HG03066 (cell line): ENCODE measurements at regions not wholly inside any gene's neighbourhood (a gene's known extent, or its start where the extent isn't known, plus 50 kb on each side); places are given as distances from the start of the nearest gene placed in this dataset.
"Not testable (repeated sequence)": the region's sequence is repeated elsewhere in the genome, so short reads cannot be mapped to it uniquely, and the experiment has no call there.

Experiments used
- ATAC-seq: cut with Tn5 transposase; IDR thresholded peaks from one replicate; pipeline ENCODE4 v1.9.1; 2021; ENCODE audit warnings: low read depth; ENCODE audit not compliant: unreplicated experiment

GRCh38 chrX:109873983-109874382, 128.9 kb upstream of the TMEM164 start:
- no peak for ATAC-seq

- ATAC-seq: no peak
Observed at GRCh38 chrX:109874548-109874947, 128.4 kb upstream of the TMEM164 start.

DNA sequence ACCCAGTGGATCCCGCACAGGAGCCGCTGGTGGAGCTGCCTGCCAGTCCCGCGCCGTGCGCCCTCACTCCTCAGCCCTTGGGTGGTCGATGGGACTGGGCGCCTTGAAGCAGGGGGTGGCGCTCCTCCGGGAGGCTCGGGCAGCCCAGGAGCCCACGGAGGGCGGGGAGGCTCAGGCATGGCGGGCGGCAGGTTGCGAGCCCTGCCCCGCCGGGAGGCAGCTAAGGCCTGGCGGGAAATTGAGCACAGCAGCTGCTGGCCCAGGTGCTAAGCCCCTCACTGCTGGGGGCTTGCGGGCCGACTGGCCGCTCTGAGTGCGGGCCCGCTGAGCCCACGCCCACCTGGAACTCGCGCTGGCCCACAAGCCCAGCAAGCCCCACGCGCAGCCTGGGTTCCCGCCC, 127.1 kb upstream of the TMEM164 start:
- no peak for ATAC-seq

DNA sequence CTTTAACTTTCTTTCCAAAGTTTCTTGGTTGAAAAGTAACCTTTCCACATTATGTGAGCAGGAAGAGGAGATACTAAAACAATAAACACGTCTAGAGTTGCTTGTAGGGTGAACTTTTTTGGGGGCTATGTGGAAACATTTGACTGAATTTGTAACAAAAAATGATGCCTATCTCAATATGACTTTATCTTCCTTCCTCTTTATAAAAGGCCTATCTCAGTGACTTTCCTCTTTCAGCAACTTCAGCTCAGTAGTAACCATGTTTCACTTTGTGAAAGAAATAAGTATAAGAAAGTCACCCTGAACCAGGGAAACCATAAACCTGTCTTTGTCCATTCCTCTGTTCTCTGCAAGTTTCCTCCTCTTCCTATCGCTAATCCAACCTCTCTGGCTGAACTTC, 124.7 kb upstream of the TMEM164 start:
- ATAC-seq: no peak

GRCh38 chrX:109879991-109880390, 122.9 kb upstream of the TMEM164 start:
- no peak for ATAC-seq

DNA sequence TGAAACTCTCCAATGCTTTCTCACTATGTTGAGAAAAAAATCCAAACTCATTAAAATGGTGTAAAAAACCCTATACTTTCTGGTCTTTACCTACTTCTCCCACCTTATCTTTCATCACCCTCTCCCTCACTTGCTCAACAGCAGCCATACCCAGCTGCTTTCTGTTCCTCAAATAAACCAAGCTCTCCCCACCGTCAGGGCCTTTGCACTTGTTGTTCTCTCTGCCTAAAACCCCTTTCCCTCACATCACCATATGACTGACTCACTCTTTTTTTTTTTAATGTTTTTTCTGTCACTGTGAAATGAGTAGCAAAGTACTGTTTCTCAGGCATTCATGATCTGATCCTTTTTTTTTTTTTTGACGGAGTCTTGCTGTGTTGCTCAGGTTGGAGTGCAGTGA, 122.3 kb upstream of the TMEM164 start:
- peak; percentile 87 for ATAC-seq

GRCh38 chrX:109886122-109886761, 116.7 kb upstream of the TMEM164 start:
- no peak for ATAC-seq

GRCh38 chrX:109889289-109890006, 113.5 kb upstream of the TMEM164 start:
- ATAC-seq: no peak

GRCh38 chrX:109890300-109890699, 112.6 kb upstream of the TMEM164 start:
- ATAC-seq: no peak

- peak; percentile 48 for ATAC-seq
Observed at GRCh38 chrX:109890910-109891502, 111.9 kb upstream of the TMEM164 start.

- not testable (repeated sequence) for ATAC-seq
Observed at GRCh38 chrX:109896024-109896423, 106.9 kb upstream of the TMEM164 start.

GRCh38 chrX:109902665-109903064, 100.2 kb upstream of the TMEM164 start:
- no peak for ATAC-seq

DNA sequence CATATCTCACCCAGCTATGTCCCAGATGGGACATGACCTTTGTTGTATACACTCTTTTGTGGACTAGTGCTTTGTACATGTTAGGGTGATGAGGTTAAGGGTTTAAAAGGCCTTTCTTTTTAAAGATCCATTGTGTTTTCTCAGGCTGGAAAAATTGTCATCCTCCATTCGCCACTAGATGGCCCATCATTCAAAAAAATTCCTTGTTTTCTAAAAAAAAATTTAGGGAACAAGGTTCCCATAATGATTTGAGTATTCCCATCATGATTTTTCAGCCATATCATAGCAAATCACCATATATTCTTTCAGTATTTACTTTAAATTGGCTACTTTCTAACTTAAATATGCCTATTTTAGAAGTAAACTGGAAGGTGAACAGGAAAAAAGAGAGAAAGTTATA, 91.9 kb upstream of the TMEM164 start:
- no peak for ATAC-seq

DNA sequence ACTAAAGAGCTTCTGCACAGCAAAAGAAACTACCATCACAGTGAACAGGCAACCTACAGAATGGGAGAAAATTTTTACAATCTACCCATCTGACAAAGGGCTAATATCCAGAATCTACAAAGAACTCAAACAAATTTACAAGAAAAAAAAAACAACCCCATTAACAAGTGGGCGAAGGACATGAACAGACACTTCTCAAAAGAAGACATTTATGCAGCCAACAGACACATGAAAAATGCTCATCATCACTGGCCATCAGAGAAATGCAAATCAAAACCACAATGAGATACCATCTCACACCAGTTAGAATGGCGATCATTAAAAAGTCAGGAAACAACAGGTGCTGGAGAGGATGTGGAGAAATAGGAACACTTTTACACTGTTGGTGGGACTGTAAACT, 89.9 kb upstream of the TMEM164 start:
- not testable (repeated sequence) for ATAC-seq

- no peak for ATAC-seq
Observed at GRCh38 chrX:109914114-109914849, 88.6 kb upstream of the TMEM164 start.

GRCh38 chrX:109918753-109919152, 84.2 kb upstream of the TMEM164 start:
- ATAC-seq: no peak

GRCh38 chrX:109920325-109920724, 82.6 kb upstream of the TMEM164 start:
- ATAC-seq: no peak

- no peak for ATAC-seq
Observed at GRCh38 chrX:109920868-109921267, 82.0 kb upstream of the TMEM164 start.

DNA sequence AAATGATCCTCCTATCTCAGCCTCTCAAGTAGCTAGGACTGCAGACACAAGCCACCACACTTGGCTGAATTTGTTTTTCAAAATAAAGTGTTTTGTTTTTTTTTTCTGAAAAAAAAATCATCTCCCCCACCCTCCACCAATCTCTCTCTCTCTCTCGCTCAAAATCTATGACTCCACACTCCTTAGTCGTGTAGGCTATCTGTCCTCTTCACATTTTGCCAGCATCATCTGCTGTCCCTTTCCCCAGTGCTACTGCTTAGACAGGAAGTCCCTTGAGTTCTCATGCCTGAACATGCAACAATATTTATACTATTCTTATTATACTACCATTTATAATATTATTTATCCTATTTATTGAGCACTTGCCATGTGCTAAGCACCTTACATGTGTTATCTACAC, 80.7 kb upstream of the TMEM164 start:
- ATAC-seq: no peak

DNA sequence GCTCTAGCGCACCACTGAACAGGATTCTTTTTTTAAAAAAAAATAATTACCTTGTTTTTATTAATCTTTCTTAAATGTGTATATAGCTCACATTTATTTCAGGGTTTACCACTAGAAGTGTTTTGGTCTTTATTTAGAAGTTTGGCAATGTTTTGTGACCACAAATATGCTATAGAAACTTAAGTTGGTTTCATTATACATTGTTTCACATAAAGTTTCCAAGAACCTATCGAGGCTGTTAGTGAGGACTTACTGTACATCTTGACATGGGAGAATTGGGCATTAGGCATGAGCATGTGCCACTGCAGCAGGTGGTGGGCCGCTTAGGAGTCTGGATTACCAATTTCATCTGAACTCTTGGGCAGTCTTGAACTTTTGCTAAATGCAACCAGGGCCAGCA, 77.9 kb upstream of the TMEM164 start:
- ATAC-seq: not testable (repeated sequence)

DNA sequence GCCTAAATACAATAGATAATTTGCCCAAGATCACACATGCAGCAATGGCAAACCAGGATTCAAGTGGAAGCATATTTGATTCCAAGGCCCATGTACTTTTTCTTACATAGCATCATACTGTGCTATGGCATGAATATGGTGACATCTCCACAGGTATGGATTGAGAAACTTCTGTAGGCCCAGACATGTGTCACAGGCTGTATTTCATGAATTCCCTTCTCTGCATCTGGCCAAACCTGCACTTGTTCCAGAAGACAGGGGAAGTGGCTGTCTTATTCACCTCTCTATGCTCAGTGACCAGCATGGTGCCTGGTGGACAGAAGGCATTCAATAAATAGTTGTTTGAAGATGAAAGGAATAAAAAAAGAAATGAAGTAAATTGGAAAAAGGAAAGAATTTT, 77.3 kb upstream of the TMEM164 start:
- no peak for ATAC-seq
